HEK293 (cell line): ENCODE measurements at regions not wholly inside any gene's neighbourhood (a gene's known extent, or its start where the extent isn't known, plus 50 kb on each side); places are given as distances from the start of the nearest gene placed in this dataset.

Source experiments
- GFI1B ChIP-seq: fragments of 450-650 bp; formaldehyde crosslinking; IDR thresholded peaks from 2 replicates; pipeline ENCODE4 v1.5.1; 2016; ENCODE audit warnings: missing biosample characterization, missing genetic modification characterization
- ZNF214 ChIP-seq: fragments of 450-650 bp; formaldehyde crosslinking; IDR thresholded peaks from 2 replicates; pipeline ENCODE4 v1.5.1; 2017; ENCODE audit warnings: missing biosample characterization, mild to moderate bottlenecking, missing genetic modification characterization, borderline replicate concordance
- ZNF24 ChIP-seq: fragments of 450-650 bp; formaldehyde crosslinking; IDR thresholded peaks from 2 replicates; pipeline ENCODE4 v1.5.1; 2016; ENCODE audit warnings: missing biosample characterization, missing genetic modification characterization
- ZNF530 ChIP-seq: fragments of 450-650 bp; formaldehyde crosslinking; IDR thresholded peaks from 2 replicates; pipeline ENCODE4 v1.5.1; 2016; ENCODE audit warnings: low read depth, missing biosample characterization, missing genetic modification characterization
- ZNF670 ChIP-seq: fragments of 450-650 bp; formaldehyde crosslinking; IDR thresholded peaks from 2 replicates; pipeline ENCODE4 v1.5.1; 2016; ENCODE audit warnings: missing biosample characterization, missing genetic modification characterization, low read depth
- TF ChIP-seq, protein P1 (sequence below): fragments of 450-650 bp; formaldehyde crosslinking; IDR thresholded peaks from 2 replicates; pipeline ENCODE4 v1.5.1; 2016; ENCODE audit warnings: missing biosample characterization, missing genetic modification characterization

DNA sequence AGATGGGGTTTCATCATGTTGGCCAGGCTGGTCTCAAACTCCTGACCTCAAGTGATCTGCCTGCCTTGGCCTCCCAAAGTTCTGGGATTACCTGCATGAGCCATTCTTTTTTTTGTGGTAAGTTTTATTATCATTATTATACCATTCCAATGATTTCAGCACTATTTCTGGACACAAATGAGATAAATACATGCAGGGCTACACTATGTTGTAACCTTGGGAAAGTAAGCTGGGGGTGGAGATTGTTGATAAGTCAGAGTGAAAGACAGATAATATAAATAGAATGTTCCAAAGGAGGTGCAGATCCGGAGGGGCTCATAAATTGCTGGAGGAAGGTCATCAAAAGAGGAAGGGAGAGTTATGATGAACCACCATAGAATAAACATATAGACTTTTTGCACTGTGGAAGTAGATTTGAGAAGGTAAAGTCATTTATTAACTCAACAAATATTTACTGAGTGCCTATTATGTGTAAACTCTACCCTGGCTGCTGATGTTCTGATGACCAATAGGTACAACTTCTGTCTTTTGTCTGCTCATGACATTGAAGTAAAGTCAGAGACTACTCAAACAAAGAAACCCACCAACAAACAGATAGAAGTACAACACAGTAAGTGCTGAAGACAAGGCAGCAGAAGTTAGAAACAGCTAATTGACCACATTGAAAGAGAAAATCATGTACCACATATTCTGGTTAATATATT lies 478.9 kb upstream of the GOLIM4 start:
- TF ChIP-seq ZNF670 (tag by site-specific recombination) (no peak), GFI1B (no peak), ZNF530 (tag by site-specific recombination) (no peak), ZNF24 (no peak), ZNF214 (tag by site-specific recombination) (no peak)
- TF ChIP-seq, protein P1, sequence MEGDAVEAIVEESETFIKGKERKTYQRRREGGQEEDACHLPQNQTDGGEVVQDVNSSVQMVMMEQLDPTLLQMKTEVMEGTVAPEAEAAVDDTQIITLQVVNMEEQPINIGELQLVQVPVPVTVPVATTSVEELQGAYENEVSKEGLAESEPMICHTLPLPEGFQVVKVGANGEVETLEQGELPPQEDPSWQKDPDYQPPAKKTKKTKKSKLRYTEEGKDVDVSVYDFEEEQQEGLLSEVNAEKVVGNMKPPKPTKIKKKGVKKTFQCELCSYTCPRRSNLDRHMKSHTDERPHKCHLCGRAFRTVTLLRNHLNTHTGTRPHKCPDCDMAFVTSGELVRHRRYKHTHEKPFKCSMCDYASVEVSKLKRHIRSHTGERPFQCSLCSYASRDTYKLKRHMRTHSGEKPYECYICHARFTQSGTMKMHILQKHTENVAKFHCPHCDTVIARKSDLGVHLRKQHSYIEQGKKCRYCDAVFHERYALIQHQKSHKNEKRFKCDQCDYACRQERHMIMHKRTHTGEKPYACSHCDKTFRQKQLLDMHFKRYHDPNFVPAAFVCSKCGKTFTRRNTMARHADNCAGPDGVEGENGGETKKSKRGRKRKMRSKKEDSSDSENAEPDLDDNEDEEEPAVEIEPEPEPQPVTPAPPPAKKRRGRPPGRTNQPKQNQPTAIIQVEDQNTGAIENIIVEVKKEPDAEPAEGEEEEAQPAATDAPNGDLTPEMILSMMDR (tag by site-specific recombination): no peak
